OCI-LY7 (cell line): ENCODE measurements at regions not wholly inside any gene's neighbourhood (a gene's known extent, or its start where the extent isn't known, plus 50 kb on each side); places are given as distances from the start of the nearest gene placed in this dataset.

Experiments used
- BruUV-seq: library from RNA; stranded (reverse); fragments of 400-500 nt; replicated peaks from 2 replicates; lab custom pipeline; 2021; lab: Mats Ljungman, UMichigan
- CTCF ChIA-PET: fragments of 300-600 bp; sonication (Branson Sonifier 250); formaldehyde crosslinking; loops from one replicate; lab custom pipeline; 2022; ENCODE audit warnings: antibody characterized with exemption; ENCODE audit not compliant: unreplicated experiment; lab: Charles Lee
- POLR2A ChIA-PET: fragments of 300-600 bp; sonication (Branson Sonifier 250); formaldehyde crosslinking; loops from one replicate; lab custom pipeline; 2022; ENCODE audit warnings: antibody characterized with exemption; lab: Charles Lee
- DNase-seq: peaks from one replicate; pipeline ENCODE4 v3.0.0-alpha.2; 2015; ENCODE audit warnings: low spot score
- H2AFZ ChIP-seq: fragments of 200-600 bp; sonication (generic), shearing (Covaris generic); 2 replicates; pipeline ENCODE4 v1.6.1; 2014; ENCODE audit warnings: mild to moderate bottlenecking, antibody characterized with exemption, low read length, moderate library complexity
- H3K27ac ChIP-seq: fragments of 200-600 bp; sonication (generic); 2 replicates; pipeline ENCODE4 v1.5.1; 2014; ENCODE audit warnings: mixed run types, low read depth, mild to moderate bottlenecking, moderate library complexity, low read length, inconsistent platforms; ENCODE audit not compliant: poor library complexity, severe bottlenecking
- H3K36me3 ChIP-seq: fragments of 200-600 bp; sonication (generic); 2 replicates; pipeline ENCODE4 v1.6.1; 2014; ENCODE audit warnings: mild to moderate bottlenecking, antibody characterized with exemption, low read length, moderate library complexity, mixed read lengths; ENCODE audit not compliant: insufficient read depth
- H3K4me1 ChIP-seq: fragments of 200-600 bp; sonication (generic); 2 replicates; pipeline ENCODE4 v1.5.1; 2014; ENCODE audit warnings: mild to moderate bottlenecking, low read length; ENCODE audit not compliant: insufficient read depth, poor library complexity, severe bottlenecking
- H3K4me2 ChIP-seq: fragments of 200-600 bp; sonication (generic); 2 replicates; pipeline ENCODE4 v1.6.1; 2014; ENCODE audit warnings: mild to moderate bottlenecking, low read length
- H3K4me3 ChIP-seq: fragments of 200-600 bp; sonication (generic); 2 replicates; pipeline ENCODE4 v1.5.1; 2014; ENCODE audit warnings: mild to moderate bottlenecking, low read depth, low read length; ENCODE audit not compliant: poor library complexity, severe bottlenecking
- H3K79me2 ChIP-seq: fragments of 200-600 bp; sonication (generic); 2 replicates; pipeline ENCODE4 v1.6.1; 2016; ENCODE audit warnings: low read depth, mild to moderate bottlenecking, low read length, moderate library complexity, mixed read lengths; ENCODE audit not compliant: insufficient read depth
- H3K9me2 ChIP-seq: fragments of 200-600 bp; sonication (generic); 2 replicates; pipeline ENCODE4 v1.6.1; 2016; ENCODE audit warnings: mild to moderate bottlenecking, low read length, mixed read lengths; ENCODE audit not compliant: insufficient read depth
- H3K9me3 ChIP-seq: fragments of 200-600 bp; sonication (generic); 2 replicates; pipeline ENCODE4 v1.6.1; 2014; ENCODE audit warnings: mild to moderate bottlenecking, mixed run types, low read length, mixed read lengths
- H4K20me1 ChIP-seq: fragments of 200-600 bp; sonication (generic); 2 replicates; pipeline ENCODE4 v1.6.1; 2014; ENCODE audit warnings: mild to moderate bottlenecking, antibody characterized with exemption, low read length, moderate library complexity, mixed read lengths; ENCODE audit not compliant: insufficient read depth
- CTCF ChIP-seq: fragments of 200-600 bp; sonication (generic); conservative IDR thresholded peaks from 2 replicates; pipeline ENCODE4 v1.5.1; 2014; ENCODE audit warnings: mild to moderate bottlenecking, antibody characterized with exemption, low read length, moderate library complexity, mixed read lengths
- EZH2phosphoT487 ChIP-seq: fragments of 200-600 bp; sonication (generic); IDR thresholded peaks from 2 replicates; pipeline ENCODE4 v1.6.1; 2018; ENCODE audit warnings: low read depth, borderline replicate concordance, mild to moderate bottlenecking, mixed run types, antibody characterized with exemption, low read length, moderate library complexity, mixed read lengths
- intact Hi-C: fragments of 100-400 bp; cut with micrococcal nuclease; formaldehyde crosslinking; loops from one replicate; pipeline ENCODE4 v1.10.0; 2022; ENCODE audit not compliant: unreplicated experiment

- TF ChIP-seq EZH2phosphoT487 (no peak), CTCF (no peak)
- POLR2A ChIA-PET, result no interaction called here
Measured at GRCh38 chrX:36504625-36505024, 503.5 kb upstream of the FAM47C start.

GRCh38 chrX:36508042-36508441 is 500.1 kb upstream of the FAM47C start:
- CTCF ChIA-PET, result no interaction called here

More at GRCh38 chrX:36504625-36505024, 503.5 kb upstream of the FAM47C start:
- Histone ChIP-seq H3K4me2 (no peak overlapping the region), H3K9me2 (no peaks in the 10 kb centered on the region), H3K4me3 (no peak overlapping the region), H3K27ac (no peak overlapping the region), H3K9me3 (no peaks in the 10 kb centered on the region), H3K79me2 (no peaks in the 10 kb centered on the region), H4K20me1 (no peaks in the 10 kb centered on the region), H3K4me1 (no peaks in the 10 kb centered on the region), H2AFZ (no peak overlapping the region), H3K36me3 (no peaks in the 10 kb centered on the region)
- no peak for DNase-seq
- intact Hi-C loops, result no loop called here
- CTCF ChIA-PET, result no interaction called here
- no TSS peak for BruUV-seq

More at GRCh38 chrX:36508042-36508441, 500.1 kb upstream of the FAM47C start:
- Histone ChIP-seq H3K36me3 (no peaks in the 10 kb centered on the region), H3K4me1 (no peaks in the 10 kb centered on the region), H4K20me1 (no peaks in the 10 kb centered on the region), H3K4me3 (no peak overlapping the region), H3K9me3 (no peaks in the 10 kb centered on the region), H3K4me2 (no peak overlapping the region), H3K9me2 (no peaks in the 10 kb centered on the region), H2AFZ (no peak overlapping the region), H3K79me2 (no peaks in the 10 kb centered on the region), H3K27ac (no peak overlapping the region)
- POLR2A ChIA-PET, result interaction anchor here (0.7 kb wide), 1 partner anchor 22 kb away, joined by 3 read pairs; no protein-coding TSS in a partner anchor
- intact Hi-C loops, result no loop called here
- BruUV-seq, result no TSS peak
- no peak for TF ChIP-seq EZH2phosphoT487
- TF ChIP-seq CTCF, result no peak
- DNase-seq, result no peak
